Stimulated activated CD4-positive, alpha-beta T cell treated with anti-CD3 and anti-CD28 coated beads, Interleukin-2, amount 100 ng/mL, for 24 hours (primary cell): ENCODE measurements at regions not wholly inside any gene's neighbourhood (a gene's known extent, or its start where the extent isn't known, plus 50 kb on each side); places are given as distances from the start of the nearest gene placed in this dataset.

Experiments
- DNase-seq, 2 donors: peaks; one replicate each; pipeline ENCODE4 v3.0.0-alpha.2; 2020

GRCh38 chr1:81375884-81376548, 424.7 kb upstream of the ADGRL2 start:
- no peak for DNase-seq

DNA sequence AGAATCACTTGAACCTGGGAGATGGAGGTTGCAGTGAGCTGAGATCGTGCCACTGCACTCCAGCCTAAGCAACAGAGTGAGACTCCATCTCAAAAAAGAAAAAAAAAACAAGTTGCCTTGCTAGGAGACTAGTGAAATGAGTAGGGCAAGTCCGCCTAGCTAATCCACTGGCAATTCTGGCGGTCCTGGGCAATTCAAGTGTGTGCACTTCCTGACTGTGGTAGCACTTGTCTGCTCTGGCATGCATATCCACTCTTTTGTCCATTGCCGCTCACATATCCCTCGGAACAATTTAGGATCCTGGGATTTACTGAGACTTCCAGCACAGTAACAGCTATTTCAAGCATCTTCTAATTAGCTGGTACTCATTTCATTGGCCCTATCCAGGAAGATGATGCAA, 426.3 kb upstream of the ADGRL2 start:
- DNase-seq, result no peak

DNA sequence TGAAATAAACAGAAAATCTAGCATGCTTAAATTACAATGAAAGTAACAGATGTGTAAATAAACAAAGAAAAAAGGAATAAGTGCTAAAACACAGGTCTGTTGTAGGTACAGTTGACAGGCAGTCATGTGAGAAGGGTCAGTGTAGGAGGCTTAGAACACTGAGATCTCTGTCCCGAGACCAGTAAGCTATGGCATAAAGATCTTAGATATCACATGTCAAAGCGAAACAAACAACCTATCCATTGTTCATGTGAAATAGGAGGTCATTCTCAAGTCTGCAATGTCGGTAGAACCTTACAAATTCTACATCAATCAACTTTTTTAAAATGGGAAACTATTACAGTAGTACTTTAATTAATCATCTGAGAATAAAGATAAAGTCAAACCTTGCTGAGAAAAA, 428.9 kb upstream of the ADGRL2 start:
- DNase-seq, result no peak

DNA sequence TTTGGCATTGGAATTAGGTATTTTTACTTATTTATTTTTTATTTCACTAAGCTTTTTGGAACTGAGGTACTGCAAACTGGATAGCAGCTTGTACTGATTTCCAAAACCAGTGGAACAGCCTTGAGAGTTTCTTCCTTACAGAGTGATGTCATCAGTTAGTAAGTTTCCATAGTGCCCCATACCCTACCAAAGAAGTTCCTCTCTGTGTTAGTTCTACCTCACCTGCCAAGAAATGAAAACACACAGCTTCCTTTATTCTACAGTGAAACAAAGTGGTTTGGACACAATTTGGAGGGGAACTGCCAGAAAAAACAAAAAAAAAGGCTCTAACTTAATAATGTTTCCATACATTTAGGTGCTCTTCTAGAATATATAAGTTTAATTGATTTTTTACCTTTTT, 430.9 kb upstream of the ADGRL2 start:
- DNase-seq, result no peak

DNA sequence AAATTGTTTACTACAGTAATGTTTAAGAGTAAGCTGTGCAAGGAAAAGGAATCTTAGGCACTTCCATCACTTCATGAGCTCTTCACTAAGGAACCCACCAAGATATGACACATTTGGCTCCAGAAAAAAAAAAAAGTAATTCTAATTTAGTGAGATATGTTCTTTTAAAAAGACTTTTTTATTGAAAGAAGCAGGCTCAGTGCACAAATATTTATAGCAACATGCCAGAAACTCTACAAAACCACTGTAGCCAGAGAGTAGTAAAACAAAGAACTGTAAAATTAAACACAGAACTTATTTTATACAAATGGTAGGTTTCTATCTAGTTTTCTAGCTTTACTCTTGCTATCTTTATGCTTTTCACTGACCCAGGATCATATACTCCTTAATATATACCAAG, 434.6 kb upstream of the ADGRL2 start:
- no peak for DNase-seq

- DNase-seq, result no peak
Observed at GRCh38 chr1:81364088-81364487, 436.6 kb upstream of the ADGRL2 start.

- no peak for DNase-seq
Observed at GRCh38 chr1:81358151-81358550, 442.6 kb upstream of the ADGRL2 start.

GRCh38 chr1:81351864-81352263, 448.9 kb upstream of the ADGRL2 start:
- no peak for DNase-seq

DNA sequence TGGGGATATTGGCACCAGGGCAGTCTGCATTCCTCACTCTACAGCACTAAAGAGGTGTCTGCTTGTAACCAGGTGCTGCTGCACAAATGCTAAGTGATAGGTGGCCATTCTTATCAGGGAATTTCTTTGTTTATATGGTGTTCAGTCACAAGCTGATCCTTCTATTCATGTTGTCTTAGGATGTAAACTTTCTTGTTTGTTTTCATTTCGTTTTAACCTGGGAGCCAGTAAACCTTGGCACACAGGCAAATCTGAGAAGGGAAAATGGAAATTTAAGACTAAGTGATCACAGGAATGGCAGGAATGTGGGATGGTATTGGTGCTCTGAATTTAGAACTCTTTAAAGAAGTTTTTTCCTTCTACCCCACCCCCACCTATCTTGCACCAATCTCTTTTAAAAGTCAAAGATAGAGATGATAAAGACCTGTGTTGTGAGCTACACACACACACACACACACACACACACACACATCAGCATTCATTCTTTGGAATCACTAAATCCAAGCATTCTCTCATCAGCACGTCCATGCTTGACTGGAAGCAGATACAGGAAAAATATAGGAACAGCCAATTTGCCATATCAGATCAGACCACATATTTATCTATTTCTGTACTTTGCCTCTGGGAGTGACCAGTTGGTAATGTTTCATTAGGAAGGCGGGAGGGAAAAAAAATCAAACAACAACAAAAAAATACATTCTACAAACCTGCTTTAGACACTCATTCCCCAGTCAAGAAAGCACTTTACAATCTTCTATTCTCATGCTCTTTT, 451.4 kb upstream of the ADGRL2 start:
- DNase-seq, result no peak

- no peak for DNase-seq
Observed at GRCh38 chr1:81345110-81345509, 455.6 kb upstream of the ADGRL2 start.

DNA sequence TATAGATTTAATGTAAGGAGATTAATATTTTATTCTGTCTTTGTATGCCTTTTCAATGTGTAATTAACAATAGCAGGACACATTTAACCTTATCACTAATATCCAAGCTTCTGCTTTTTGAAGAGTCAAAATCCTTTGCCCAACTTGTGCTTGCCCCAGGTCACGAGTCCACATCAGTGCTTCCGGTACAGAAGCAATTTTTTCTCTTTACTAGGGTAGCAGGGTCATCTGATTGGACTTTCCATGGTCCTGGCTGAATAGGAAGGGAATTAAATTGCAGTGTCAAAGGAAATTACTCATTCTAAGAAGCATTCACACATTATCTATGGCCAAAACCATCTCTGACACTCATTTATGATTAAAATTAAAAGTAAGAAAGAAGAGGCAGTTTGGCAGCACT, 460.5 kb upstream of the ADGRL2 start:
- no peak for DNase-seq

- DNase-seq, result no peak
Observed at GRCh38 chr1:81337226-81337625, 463.5 kb upstream of the ADGRL2 start.

DNA sequence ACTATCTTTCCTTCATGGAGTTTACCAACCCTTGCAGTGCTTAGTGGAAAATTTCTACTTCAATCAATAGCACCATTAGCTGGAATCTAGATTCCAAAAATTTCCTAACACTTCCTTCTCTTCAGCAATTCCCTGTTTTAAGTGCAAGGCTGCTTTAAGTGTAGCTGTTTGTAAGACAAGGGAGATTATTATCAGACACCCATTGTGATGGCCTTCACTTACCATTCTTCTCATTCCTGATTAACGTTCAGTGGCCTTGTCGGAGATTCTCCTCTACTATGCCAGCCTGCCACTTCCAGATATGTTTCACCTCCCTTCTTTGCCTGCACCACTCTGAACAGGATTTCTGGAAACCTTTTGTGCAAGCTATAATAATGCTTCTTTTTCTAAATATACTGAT, 464.9 kb upstream of the ADGRL2 start:
- DNase-seq, result no peak

DNA sequence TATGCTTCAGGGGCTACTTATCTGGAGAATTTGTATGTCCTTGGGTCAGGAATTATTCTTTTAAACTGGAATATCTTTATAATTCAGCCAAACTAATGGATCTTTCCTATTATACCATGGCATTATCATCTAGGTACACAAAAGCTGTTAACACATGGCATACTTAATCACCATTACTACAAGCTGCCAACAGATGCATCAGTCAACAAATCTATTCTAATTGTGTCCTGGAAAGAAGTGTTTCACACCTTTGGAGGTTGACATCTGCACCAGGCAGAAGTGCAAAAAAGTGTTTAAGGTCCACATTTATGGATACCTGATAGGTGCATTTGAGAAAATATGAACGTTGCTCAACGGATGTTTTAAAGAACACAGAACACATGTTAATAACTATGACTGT, 470.2 kb upstream of the ADGRL2 start:
- no peak for DNase-seq

GRCh38 chr1:81330111-81330510, 470.6 kb upstream of the ADGRL2 start:
- DNase-seq, result no peak

DNA sequence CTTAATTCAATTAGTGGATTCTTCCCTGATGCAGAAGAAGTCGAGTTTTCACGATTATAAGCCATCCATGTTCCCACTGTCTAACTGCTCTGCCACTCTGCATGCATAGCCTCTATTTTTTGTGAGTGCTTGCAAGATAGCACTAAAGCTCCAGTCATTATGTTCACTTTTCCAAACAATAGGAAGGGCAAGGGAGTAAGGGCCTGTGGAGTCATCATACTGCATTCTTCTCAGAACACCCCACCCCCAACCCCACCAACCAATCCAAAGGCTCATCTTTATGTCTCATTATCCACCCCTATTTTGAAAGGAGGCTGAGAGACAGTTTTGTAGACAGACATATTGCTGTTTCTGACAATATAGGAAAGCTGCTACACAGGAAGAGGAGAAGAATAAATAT, 471.7 kb upstream of the ADGRL2 start:
- no peak for DNase-seq

DNA sequence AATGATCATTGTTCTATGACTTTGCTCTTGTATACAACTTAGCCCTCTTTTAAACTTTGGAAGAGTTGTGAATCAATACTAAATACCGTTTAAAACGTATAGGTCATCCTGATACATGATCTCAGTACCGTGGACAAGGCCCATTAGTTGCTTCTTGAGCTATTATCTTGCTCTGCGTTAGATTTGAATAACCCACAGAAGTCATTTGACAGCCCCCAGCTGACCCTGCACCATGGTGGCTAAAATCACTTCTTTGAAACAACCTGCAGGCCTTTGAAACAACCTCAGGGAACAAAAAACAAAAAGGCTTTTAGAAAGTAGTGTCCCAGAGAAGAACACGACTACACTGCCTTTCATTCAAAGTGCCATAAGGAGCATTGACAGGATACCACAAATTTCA, 473.0 kb upstream of the ADGRL2 start:
- DNase-seq, result no peak

GRCh38 chr1:81327103-81327710, 473.5 kb upstream of the ADGRL2 start:
- no peak for DNase-seq

- DNase-seq, result no peak
Observed at GRCh38 chr1:81326212-81326611, 474.5 kb upstream of the ADGRL2 start.

DNA sequence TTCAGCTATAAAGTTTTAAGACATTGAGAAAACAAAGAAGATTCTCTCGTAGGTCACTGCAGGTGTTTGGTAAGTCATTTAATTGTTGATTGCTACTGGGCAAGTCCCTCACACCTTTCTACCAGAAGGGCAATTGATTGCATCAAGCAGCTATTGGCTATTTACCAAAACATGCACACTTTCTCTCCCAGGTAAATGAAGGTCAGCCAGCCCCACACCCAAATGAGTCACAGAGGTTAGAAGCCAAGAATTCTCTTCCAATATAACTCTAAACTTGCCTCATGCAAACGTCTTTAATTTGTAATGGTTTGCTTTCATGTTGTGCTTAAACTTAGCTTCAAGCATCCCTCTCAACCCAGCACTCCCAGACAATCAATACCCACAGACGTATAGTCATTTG, 475.3 kb upstream of the ADGRL2 start:
- no peak for DNase-seq

GRCh38 chr1:81323862-81324261, 476.9 kb upstream of the ADGRL2 start:
- DNase-seq, result no peak

DNA sequence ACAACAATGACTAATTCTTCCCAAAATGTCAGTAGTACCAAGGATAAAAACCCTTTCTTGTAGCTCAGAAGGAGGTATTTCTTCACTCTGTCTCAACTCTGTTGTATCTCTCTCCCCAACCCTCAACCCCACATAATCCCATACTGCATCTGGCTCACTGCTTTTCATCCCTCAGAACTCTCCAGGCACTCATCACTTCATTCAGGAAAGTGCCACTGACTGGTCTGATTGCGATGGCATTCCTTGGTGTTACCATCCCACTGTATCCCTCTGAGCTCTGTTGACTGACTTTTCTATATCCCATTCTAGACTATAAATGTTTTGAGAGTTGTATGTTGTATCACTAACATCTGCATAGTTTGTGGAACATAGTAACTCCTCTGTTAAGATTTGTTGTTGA, 483.5 kb upstream of the ADGRL2 start:
- no peak for DNase-seq

DNA sequence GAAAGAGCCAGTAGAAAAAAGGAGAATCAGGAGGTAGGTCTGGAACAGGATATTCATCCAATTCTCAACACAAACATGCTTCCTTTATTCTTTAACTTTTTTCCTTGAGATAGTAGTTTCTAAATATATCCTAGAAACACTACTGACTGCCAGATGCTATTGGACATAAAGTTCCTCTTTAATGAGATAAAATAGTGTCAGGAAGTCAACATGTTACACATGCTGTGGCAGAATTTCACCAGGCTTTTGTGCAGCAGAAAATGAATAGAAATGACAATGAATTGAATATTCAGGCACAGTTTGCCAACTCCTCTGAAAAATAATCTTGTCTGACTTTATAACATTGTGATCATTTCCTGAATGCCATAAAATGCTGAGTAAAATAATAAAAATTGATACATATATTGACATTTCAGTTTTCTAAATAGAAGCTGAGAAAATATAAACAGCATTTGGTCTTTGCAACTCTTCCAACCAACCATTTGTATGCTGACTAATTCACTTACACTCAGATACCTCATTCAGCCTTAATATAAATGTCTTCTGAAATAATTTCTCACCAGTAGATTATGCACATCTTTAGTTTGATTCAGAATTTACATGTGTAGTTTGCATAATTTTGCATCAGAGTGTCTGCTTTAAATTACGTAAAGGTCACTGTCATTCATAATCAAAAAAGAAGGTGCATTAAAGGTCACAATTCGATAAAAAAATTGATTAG, 486.1 kb upstream of the ADGRL2 start:
- no peak for DNase-seq

- no peak for DNase-seq
Observed at GRCh38 chr1:81313289-81313688, 487.4 kb upstream of the ADGRL2 start.
